GM06990 (cell line): ENCODE measurements at regions not wholly inside any gene's neighbourhood (a gene's known extent, or its start where the extent isn't known, plus 50 kb on each side); places are given as distances from the start of the nearest gene placed in this dataset.

ENCODE experiments used
- DNase-seq: peaks from one replicate; pipeline ENCODE4 v3.0.0-alpha.2; 2011; ENCODE audit not compliant: insufficient read length; ENCODE audit errors: extremely low read depth
- H3K27me3 ChIP-seq: replicated peaks from 2 replicates; pipeline ENCODE4 v1.6.0; 2011; ENCODE audit warnings: low read length; ENCODE audit not compliant: control insufficient read depth, insufficient read depth
- H3K36me3 ChIP-seq: 2 replicates; pipeline ENCODE4 v1.5.1; 2011; ENCODE audit warnings: low read length; ENCODE audit not compliant: control insufficient read depth, insufficient read depth
- H3K4me3 ChIP-seq: replicated peaks from 2 replicates; pipeline ENCODE4 v1.5.1; 2011; ENCODE audit warnings: low read depth, mild to moderate bottlenecking, control low read depth, low read length
- TF ChIP-seq, protein P1 (sequence below): IDR thresholded peaks from 2 replicates; pipeline ENCODE4 v1.5.1; 2011; ENCODE audit warnings: low read length, control low read depth, mild to moderate bottlenecking, inconsistent platforms; ENCODE audit not compliant: insufficient read depth, poor library complexity, severe bottlenecking

- Histone ChIP-seq H3K4me3 (no peak overlapping the region), H3K36me3 (no peaks in the 10 kb centered on the region), H3K27me3 (no peaks in the 10 kb centered on the region)
- no peak for DNase-seq
- TF ChIP-seq, protein P1, sequence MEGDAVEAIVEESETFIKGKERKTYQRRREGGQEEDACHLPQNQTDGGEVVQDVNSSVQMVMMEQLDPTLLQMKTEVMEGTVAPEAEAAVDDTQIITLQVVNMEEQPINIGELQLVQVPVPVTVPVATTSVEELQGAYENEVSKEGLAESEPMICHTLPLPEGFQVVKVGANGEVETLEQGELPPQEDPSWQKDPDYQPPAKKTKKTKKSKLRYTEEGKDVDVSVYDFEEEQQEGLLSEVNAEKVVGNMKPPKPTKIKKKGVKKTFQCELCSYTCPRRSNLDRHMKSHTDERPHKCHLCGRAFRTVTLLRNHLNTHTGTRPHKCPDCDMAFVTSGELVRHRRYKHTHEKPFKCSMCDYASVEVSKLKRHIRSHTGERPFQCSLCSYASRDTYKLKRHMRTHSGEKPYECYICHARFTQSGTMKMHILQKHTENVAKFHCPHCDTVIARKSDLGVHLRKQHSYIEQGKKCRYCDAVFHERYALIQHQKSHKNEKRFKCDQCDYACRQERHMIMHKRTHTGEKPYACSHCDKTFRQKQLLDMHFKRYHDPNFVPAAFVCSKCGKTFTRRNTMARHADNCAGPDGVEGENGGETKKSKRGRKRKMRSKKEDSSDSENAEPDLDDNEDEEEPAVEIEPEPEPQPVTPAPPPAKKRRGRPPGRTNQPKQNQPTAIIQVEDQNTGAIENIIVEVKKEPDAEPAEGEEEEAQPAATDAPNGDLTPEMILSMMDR, result no peak
Observed at GRCh38 chr21:23792300-23792699, 1815.0 kb downstream of the MRPL39 start.

DNA sequence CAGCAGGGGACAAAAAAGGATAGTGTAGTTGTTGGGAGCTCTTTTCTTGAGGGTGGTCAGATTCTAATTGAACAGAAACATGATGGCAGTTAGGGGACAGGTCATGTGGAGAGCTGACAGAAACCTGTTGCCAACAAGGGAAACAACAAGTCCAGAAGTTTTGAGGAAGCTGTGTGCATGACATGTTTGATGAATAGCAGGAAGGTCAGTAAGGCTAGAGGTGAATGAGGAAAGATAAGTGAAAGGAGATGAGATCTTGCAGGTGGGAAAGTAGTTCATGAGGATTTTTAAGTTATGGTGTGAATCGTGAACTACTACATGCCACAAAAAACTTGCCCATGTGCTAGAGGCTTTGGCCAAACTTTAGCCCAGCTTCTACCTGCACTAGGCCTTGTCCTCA is 1817.4 kb downstream of the MRPL39 start:
- Histone ChIP-seq H3K4me3 (no peak overlapping the region), H3K27me3 (no peaks in the 10 kb centered on the region), H3K36me3 (no peaks in the 10 kb centered on the region)
- TF ChIP-seq, protein P1, result no peak
- DNase-seq, result no peak

DNA sequence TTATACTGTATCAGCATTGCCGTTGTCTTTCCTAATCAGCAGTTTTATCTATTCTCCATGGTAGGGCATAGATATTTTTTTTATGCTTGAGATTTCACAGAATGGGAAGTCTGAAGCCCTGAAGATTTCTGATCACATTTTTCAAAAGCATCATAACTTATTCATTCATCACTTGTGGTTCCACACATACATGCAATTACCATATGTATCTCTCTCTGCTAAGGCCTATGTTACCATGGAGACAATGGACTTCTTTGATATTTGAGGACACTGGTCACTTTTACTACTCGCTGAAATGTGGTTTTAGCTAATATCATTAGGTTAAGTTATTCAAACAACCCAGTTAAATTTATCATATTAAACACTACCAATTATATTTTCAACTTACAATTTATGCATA is 1827.0 kb downstream of the MRPL39 start:
- no peak for DNase-seq
- H3K4me3 ChIP-seq, result no peak overlapping the region
- H3K36me3 ChIP-seq, result no peaks in the 10 kb centered on the region
- H3K27me3 ChIP-seq, result no peaks in the 10 kb centered on the region
- TF ChIP-seq, protein P1, result no peak

- no peak for DNase-seq
- H3K4me3 ChIP-seq, result no peak overlapping the region
- TF ChIP-seq, protein P1, result no peak
- H3K27me3 ChIP-seq, result no peaks in the 10 kb centered on the region
- no peaks in the 10 kb centered on the region for H3K36me3 ChIP-seq
Observed at GRCh38 chr21:23743821-23744220, 1863.5 kb downstream of the MRPL39 start.

DNA sequence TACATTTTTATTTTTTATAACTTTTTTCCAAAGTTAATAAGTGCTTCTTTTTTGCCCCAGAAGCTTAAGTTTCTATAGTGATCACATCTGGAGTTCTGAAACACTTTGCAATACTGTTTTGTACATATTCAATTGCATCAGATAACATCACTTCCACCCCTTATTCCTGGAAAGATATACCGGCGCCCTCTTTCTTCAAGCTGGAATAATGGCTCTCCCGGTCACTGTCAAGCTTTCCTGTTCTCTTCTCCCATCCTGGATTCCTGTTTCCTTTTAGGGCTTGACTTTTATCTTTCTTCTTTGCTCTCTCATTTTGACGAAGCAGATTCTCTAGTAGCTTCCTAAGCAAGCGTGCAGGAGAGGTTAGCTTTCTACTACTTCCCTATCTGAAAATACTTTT is 1866.8 kb downstream of the MRPL39 start:
- TF ChIP-seq, protein P1, result no peak
- no peak for DNase-seq
- H3K36me3 ChIP-seq, result no peaks in the 10 kb centered on the region
- H3K27me3 ChIP-seq, result no peaks in the 10 kb centered on the region
- no peak overlapping the region for H3K4me3 ChIP-seq

- H3K36me3 ChIP-seq, result no peaks in the 10 kb centered on the region
- TF ChIP-seq, protein P1, result no peak
- no peaks in the 10 kb centered on the region for H3K27me3 ChIP-seq
- no peak overlapping the region for H3K4me3 ChIP-seq
- no peak for DNase-seq
Observed at GRCh38 chr21:23732776-23733175, 1874.5 kb downstream of the MRPL39 start.
